NAMALWA (cell line): ENCODE measurements at regions not wholly inside any gene's neighbourhood (a gene's known extent, or its start where the extent isn't known, plus 50 kb on each side); places are given as distances from the start of the nearest gene placed in this dataset.
"Not testable (repeated sequence)": the region's sequence is repeated elsewhere in the genome, so short reads cannot be mapped to it uniquely, and the experiment has no call there.

ENCODE experiments used
- DNase-seq: peaks from one replicate; pipeline ENCODE4 v3.0.0-alpha.2; 2015; ENCODE audit warnings: low spot score

DNA sequence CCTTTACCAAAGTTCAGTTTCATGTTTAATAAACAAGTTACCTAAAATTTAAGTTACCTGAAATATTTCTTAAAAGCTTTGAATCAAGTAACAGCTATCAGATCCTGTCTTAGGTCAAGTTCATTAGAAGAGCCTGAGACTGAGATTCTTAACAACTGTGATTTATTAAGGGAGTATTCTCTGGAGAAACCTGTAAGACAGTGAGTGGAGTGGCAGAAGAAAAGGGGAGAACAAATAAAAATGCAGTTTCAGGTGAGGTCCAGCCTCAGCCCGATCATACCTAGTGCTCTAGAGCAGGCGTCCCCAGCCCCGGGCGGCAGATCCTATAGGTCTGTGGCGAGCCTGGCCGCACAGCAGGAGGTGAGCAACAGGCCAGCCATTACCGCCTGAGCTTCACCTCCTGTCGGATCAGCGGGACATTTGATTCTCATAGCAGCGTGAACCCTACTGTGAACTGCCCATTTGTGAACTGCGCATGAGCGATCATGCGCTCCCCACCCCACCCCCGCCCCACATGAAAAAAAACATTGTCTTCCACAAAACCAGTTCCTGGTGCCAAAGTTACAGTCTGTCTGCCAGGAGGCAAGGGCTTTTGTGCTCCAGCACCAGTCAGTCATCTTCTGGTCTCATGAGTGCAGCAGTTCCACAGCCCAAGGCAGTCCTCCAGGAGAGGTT is 59.2 kb upstream of the ADGRB3 start:
- DNase-seq: no peak

DNA sequence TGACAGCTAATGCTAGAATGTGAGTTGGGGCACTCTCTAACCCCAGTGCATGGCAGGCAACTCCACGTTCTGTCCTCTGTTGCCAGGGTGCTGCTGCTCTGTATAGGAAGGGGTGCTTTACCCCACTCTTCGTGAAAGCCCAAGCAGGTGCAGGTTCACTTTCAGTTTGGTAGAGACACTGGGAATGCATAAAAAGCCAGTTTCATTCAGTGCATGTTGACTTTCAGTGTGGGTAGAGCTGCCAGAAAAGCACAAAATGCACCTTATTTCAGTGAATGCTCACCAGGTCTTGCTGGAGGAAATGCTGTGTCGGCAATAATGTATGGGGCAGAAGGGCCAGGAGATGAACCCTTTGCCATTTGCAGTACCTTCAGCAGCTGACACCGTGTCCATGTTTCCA is 62.1 kb upstream of the ADGRB3 start:
- no peak for DNase-seq

DNA sequence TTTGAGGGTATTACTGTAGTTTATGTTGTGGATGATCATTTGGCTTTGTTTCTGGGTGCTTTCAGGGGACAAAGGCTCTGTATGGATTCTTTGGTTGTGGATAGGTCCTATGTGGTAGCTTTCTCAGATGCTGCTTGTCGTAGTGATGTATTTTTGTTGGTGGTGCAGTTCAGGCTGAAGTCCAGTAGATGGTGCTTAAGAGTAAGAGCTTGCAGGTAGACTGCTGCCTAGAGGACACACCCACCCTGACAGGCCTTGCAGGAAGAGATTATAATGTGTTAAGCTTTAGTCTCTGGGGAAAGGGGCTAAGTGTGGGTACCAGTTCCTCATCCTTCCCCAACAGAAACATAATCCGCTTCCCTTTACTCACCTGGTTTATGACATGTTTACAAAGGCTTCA is 62.6 kb upstream of the ADGRB3 start:
- peak; percentile 82 for DNase-seq

DNA sequence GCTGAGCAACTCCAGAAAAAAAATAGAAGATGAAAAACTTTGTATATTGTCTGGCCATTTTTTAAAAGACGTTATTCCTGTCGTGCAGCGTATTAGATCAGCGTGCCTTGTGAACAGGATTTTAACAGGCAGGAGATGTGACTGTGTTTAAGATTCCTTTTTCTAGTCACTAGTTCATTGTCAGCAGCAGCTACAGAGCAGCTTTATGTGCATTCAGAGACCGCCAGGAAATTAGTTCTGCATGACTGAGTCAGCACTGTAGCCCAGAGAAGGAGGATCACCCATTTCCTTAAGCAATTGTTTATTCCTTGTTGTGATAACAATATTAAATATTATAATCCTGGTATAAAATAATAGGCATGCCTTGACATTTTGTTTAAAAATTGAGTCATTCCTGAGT is 75.4 kb upstream of the ADGRB3 start:
- DNase-seq: peak; percentile 22

DNA sequence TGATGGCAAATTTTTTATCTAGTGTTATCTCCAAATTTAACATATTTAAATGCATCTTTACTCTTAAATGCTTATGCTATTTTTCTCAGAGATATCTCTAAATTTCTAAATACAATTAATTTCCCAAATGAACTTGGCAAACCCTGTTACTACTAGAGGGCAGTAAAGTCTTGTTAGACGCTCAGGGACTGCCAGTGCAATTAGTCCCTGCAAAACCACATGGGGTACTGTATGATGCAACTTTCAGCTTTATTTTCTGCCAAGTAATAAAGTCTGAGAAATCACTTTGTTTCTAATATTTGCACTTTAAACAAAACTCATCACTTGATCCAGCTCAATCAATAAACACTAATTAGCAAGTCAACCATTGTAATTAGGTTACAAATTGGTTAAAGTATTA is 76.0 kb upstream of the ADGRB3 start:
- DNase-seq: peak; percentile 34

DNA sequence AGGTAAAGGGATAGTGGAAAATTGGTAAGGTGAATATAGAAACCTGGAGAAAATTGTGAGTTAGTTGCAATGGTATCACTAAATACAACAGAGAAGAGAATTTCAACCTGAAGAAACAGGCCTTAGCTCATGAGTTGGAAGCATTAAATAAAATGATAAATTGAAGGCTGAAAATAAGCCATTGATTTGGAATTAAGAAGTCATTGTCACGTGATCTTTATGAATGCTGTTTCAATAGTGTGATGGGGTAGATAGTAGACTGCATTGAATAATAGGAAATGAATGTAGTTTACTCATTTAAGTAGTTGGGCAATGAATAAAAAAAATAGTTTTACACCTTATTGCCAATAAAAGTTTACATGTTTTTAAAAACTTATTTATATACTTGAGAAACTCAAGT is 88.5 kb upstream of the ADGRB3 start:
- no peak for DNase-seq

DNA sequence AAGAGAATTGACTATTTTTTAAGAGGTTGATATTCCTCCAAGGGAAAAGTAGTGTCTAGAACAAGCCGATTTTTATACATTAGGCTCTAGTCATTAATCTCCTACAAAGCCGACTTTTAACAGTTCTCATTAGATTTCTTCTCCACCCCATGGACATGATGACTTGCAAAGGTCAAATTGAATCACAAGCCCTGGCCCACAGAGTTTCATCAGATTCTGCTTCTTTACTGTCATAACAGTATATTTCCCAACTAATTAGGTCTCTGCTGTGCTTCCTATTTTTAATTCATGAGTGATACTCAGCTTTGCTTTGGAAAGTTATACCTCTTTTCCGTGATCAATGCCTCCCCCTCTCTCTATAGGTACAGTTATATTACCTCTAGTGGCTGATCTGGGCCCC is 90.6 kb upstream of the ADGRB3 start:
- DNase-seq: no peak

DNA sequence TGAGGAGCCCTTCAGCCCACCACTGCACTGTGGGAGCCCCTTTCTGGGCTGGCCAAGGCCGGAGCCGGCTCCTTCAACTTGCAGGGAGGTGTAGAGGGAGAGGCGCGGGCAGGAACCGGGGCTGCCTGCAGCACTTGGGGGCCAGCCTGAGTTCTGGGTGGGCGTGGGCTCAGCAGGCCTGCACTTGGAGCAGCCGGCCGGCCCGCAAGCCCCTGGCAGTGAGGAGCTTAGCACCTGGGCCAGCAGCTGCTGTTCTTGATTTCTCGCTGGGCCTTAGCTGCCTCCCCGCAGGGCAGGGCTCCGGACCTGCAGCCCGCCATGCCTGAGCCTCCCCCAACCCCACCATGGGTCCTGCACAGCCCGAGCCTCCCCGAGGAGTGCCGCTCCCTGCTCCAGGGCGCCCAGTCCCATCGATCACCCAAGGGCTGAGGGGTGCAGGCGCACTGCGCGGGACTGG is 101.7 kb upstream of the ADGRB3 start:
- no peak for DNase-seq

DNA sequence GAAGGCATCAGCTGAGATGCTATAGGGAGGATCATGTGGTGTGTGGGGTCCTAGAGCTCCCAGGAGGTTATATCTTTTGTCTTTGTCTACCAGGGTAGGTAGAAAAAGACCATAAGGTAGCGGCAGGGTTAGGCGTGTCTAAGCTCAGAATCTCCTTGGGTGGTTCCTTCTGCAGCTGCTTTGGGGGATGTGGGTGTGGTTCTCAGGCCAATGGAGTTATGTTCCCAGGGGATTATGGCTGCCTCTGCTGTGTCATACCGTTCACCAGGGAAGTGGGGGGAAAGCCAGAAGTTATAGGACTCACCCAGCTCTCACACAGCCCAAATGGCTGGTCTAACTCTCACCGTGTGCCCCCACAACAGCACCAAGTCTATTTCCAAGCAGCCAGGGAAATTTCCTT is 107.4 kb upstream of the ADGRB3 start:
- DNase-seq: no peak

DNA sequence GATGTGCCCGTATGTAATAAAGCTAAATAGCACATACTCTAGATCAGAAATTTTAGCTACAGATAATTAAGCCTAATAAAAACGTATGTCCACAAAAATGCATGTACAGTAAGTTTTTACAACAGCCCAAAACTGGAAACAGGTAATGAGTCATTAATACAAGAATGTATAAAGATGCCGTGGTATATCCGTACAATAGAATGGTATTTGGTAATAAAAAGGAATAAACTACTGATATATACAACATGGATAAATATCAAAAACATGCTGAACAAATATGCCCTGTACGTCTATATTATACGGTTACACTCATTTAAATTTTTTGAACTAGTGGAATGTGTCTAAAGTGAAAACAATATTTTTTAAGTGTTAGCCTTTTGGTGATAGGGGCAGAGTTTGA is 128.2 kb upstream of the ADGRB3 start:
- no peak for DNase-seq

DNA sequence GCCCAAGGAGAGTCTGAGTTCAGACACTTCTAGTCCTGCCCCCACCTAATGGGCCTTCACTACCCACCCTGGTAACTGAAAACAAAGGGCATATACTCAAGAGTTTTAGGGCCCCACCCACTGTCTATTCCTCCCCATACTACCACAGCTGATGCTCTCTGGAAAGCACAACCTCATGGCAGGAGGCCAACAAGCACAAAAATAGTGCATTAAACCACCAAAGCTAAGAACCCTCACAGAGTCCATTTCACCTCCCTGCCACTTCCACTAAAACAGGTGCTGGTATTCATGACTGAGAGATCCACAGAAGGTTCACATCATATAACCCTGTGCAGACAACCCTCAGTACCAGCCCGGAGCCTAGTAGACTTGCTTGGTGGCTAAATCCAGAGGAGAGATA is 132.1 kb upstream of the ADGRB3 start:
- no peak for DNase-seq

DNA sequence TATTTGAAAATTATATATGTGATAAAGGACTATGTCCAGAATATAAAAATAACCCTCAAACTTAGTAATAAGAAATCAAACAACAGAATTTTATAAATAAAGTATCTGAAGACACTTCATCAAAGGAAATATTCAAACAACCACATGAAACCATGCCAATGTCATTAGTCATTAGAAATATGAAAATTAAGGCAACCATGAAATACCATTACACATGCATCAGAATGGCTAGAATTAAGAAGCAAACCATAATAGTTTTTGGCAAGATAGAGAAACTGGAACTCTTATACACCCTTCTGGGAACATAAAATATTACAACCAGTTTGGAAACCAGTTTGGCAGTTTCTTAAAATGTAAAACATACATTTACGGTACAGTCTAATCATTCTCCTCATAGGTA is 137.2 kb upstream of the ADGRB3 start:
- no peak for DNase-seq

DNA sequence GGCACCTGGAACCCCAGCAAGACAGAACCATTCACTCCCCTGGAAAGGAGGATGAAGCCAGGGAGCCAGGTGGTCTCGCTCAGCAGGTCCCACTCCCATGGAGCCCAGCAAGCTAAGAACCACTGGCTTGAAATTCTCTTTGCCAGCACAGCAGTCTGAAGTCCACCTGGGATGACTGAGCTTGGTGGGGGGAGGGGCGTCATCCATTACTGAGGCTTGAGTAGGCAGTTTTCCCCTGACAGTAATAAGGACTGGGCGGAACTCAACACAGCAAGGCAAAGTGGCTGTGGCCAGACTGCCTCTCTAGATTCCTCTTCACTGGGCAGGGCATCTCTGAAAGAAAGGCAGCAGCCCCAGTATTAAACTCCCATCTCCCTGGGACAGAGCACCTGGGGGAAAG is 140.2 kb upstream of the ADGRB3 start:
- DNase-seq: not testable (repeated sequence)

DNA sequence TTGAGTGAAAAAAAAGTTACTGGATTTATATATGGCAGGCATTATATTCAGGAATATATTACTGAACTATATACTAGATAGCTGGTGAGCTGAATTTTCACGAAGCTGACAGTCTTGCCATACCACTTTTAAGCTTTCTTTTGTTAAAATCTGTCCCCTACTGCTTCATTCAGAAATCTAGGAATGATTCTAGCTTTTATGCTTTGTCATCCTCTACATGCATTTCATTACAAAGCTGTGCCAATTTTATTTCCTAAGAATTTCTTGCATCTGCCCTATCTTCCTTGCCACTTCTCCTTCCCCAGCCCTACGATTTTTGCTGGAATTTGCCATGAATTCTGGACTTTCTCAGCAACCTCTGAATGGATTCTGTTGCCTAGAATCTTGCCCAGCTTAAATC is 158.5 kb upstream of the ADGRB3 start:
- no peak for DNase-seq

DNA sequence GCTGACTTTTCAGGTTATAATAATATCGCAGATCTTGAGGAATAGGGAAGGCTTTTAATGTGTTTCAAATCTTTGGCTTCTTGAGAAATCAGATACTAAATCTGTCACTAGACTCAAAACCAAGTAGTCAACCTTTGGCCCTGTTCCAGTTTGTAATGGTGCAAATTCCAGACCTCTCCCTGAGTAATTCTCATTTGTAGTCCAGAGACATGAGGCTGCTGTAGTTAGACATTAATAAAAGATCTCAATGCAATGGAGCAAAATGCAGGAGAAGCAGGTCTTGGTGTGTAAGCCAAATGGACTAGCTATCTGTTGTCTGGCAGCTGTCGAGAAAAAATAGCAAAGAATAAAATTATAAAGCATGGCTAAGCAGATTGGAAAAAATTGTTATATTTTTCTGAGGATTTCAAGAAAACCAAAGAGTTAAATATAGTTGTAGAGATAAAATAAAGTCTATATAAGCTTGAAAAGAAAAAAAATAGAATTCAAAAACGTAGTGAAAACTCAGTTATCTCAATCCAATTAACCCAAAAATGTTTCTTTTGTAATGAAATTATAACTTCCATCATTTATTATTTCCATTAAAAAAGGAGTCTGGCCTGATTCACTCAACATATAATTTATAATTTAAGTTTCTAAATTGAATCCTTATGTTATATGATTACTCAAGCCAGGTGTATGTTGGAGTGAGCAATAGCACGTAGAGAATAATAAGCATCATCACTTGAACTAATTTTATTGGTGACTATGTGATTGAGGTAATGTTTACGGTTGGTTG is 161.5 kb upstream of the ADGRB3 start:
- DNase-seq: no peak

DNA sequence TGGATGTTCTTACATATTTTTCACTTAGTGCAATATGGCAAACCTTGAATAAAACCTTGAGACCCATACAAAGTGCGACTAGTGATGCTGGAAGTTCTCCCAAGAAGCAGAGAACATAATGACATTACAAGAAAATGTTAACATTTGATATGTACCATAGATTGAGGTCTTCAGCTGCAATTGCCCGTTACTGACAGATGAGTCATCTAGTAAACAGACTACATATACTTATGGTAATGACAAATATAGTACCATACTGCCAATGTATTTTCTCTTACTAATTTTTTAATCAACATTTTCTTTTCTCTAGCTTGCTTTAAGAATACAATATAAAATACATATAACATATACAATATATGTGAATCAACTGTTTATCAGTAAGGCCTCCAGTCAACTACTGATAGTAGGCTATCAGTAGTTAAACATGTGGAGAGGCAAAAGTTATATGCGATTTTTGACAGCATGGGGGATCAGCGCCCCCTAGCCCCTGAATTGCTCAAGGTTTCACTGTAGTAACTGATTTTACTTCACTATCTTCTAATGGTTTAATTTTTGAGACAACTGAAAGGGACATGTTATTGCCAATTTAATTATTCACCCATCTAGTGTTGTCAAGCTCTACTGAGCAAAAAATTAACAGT is 166.7 kb upstream of the ADGRB3 start:
- DNase-seq: peak; percentile 41

DNA sequence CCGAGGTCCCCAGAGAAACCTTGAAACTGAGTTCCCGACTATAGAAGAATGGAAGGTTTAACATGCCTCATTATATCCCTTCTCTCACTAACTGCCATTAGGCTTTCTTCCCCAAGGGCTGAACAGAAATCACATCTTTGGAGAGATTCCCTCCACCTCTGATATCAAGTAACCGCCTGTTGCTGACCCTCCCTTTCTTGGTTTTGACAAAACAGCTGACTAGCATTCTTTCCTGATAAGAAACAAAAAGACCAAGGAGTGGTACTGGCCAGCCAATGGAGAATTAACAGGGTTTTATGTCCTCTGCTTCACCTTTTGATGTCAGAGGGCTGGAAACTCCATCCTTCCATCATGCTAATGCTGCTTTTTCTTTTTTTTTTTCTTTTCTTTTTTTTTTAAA is 176.6 kb upstream of the ADGRB3 start:
- no peak for DNase-seq

DNA sequence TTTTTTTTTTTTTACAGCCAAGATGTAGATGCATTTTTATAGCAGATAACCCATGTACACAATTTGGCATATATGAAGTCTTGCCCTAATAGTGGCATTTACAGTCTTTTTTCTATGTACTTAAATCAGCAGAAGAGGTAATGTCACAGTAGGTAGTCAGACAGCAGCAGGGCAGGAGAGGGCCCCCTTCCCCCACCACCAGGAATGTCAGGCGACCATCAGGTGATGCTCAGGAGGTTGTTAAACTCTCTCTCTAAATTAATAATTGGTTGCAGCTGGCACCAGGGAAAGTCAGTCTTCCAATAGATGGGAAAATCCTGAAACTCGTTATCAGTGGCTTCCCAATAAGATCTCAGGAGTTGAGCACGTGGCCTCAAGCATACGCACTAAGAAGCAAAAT is 188.0 kb upstream of the ADGRB3 start:
- no peak for DNase-seq

DNA sequence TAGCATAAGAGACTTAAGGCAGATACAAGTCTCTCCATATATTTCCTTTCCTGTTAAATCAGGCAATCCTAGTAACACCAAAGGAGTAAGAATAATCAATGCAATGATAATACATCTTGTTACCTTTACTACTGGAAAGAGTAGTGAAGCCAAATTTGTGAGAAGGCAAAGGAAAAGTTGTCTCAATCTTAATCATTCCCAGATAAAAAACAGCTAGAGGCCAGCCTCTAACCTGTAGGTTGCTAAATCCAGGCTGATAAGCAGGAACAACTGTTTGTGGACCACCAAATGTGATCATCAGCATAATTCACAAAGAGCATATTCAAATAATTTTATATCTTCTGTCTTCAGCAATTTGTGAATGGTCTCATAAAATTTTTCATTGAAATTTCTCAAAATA is 189.2 kb upstream of the ADGRB3 start:
- DNase-seq: no peak

DNA sequence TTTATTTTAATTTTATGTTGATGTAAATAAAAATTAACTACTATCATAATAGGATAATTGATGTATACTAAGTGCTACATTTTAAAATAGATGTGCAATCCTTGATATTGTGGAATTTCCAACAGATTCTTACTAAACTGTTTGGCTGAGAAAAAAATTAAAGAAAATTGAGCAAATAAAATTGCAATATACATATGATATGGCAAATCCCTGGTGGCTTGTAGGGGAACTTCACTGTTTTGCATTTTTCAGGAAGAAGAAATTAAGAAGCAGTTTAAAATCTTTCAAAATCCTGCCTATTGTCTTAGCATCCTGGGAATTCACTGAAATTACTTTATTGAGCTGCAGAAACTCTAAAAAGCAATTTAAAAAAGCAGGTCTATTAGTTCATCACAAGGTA is 191.4 kb upstream of the ADGRB3 start:
- no peak for DNase-seq

DNA sequence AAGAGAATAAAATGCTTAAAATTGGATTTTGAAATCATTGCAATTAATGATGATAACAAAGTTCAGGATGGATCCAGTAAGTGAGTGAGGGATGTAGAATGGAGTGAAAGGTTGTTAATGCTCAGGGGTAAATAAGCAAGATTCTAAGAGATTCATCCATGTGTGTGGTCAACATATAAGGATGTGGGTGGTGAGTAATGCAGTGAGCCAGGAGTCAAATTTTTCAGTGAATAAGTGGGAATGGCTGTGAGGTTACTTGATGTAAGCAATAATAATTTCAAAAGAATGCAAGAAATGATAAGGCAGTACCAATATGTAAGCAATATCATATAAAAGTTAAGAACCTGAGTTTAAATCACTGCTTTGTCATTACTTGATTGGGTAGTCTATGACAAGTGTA is 207.5 kb upstream of the ADGRB3 start:
- DNase-seq: no peak

DNA sequence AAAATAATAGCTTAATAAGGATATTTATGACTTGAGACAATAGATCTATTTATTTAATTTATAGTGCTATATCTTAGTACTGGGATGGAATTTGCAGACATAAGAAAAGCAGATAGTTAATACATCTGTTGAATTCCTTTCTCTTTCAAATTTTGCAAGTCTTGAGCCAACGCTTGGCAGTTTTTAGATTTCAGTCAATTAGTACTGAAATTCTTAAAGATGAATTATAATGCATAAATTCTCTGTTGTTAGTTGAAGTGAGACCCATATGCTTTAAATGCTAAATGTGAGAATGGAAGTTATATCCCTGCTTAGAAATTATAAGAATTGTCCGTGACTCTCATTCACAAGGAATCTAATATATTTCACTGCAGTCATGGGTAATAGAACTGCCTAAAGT is 225.1 kb upstream of the ADGRB3 start:
- no peak for DNase-seq

DNA sequence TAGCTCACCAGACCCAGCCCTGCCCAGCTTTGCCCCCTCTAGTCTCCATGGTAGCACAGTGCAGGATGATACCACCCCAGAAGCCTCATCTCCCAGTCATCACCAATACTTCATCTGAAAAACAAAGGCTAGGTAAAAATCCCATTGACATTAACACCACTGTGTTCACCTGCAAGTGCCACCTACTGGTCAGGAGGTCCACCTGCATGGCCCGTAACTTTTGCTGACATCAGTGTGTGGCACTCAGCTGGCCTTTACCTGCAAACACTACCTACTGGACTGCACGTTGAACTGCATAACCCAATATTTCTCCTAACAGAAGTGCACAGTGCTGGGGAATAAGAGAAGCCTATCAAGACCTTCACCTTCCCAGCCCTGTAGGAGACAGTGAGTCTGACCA is 234.7 kb upstream of the ADGRB3 start:
- DNase-seq: peak; percentile 9
